Ovary (tissue), 3 donors: ENCODE measurements at regions not wholly inside any gene's neighbourhood (a gene's known extent, or its start where the extent isn't known, plus 50 kb on each side); places are given as distances from the start of the nearest gene placed in this dataset.

Experiments used
- CTCF ChIP-seq, 3 donors: fragments of 450-650 bp in 2 of 3; fragments of 200-600 bp in 1 of 3; IDR thresholded peaks; one replicate each; pipeline versions ENCODE4 v1.5.1 to v1.8.0; 2016 to 2022; ENCODE audit warnings: antibody characterized with exemption in 3 of 3, mild to moderate bottlenecking in 1 of 3
- POLR2A ChIP-seq: fragments of 450-650 bp; IDR thresholded peaks from one replicate; pipeline ENCODE4 v1.6.1; 2017; ENCODE audit warnings: antibody characterized with exemption, mild to moderate bottlenecking, moderate library complexity
- donor health status: DM: no; HTN: no; CAD: no.

GRCh38 chr16:80460988-80461387 lies 79.8 kb upstream of the DYNLRB2 start:
- TF ChIP-seq CTCF (IDR thresholded peaks at IDR 0.05) (no peak), POLR2A (no peak)
